Skeletal muscle tissue (tissue), 3 donors: ENCODE measurements at regions not wholly inside any gene's neighbourhood (a gene's known extent, or its start where the extent isn't known, plus 50 kb on each side); places are given as distances from the start of the nearest gene placed in this dataset.

ENCODE experiments used
- H3K27ac ChIP-seq: one replicate; pipeline ENCODE4 v1.7.0; 2013; ENCODE audit warnings: mild to moderate bottlenecking, low read depth, low read length, inconsistent platforms
- H3K27me3 ChIP-seq, 3 donors: one replicate each; pipeline ENCODE4 v1.7.0; 2013; ENCODE audit warnings: low read length in 3 of 3; ENCODE audit not compliant: control insufficient read depth in 3 of 3, insufficient read depth in 3 of 3
- H3K36me3 ChIP-seq, 3 donors: one replicate each; pipeline ENCODE4 v1.7.0; 2013; ENCODE audit warnings: low read length in 3 of 3; ENCODE audit not compliant: control insufficient read depth in 3 of 3, insufficient read depth in 3 of 3
- H3K4me1 ChIP-seq, 3 donors: one replicate each; pipeline ENCODE4 v1.7.0; 2013; ENCODE audit warnings: low read length in 3 of 3, mild to moderate bottlenecking in 3 of 3; ENCODE audit not compliant: control insufficient read depth in 3 of 3, insufficient read depth in 3 of 3
- H3K4me3 ChIP-seq, 3 donors: one replicate each; pipeline ENCODE4 v1.7.0; 2013; ENCODE audit warnings: low read length in 3 of 3
- H3K9ac ChIP-seq, 3 donors: one replicate each; pipeline ENCODE4 v1.7.0; 2013; ENCODE audit warnings: low read length in 3 of 3, mild to moderate bottlenecking in 3 of 3, moderate library complexity in 2 of 3, low read depth in 1 of 3
- H3K9me3 ChIP-seq, 3 donors: one replicate each; pipeline ENCODE4 v1.7.0; 2013; ENCODE audit warnings: low read length in 3 of 3; ENCODE audit not compliant: control insufficient read depth in 3 of 3
- donor health status: Osteomylitis.

DNA sequence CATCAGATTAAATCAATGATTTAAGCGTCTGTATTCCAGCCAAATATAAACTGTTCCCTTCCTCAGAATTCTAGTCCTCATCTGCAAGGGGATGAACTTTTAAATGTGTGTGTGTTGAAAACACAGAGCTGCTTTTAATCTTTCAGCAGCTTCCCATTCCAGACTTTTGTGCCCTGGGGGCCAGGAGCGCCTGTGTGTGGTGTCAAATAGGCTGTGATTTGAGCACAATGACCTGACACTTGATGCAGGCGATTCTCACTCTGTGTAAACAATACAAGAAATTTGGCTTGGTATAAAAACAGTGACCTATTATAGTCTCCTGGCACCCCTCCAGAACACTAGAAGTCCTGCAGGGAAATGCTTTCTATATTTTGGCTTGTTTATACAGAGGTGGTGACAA lies 274.6 kb upstream of the ROPN1 start:
- Histone ChIP-seq H3K4me3 (no peak overlapping the region), H3K4me1 (peaks cover 2 to 14% (median 5%) of the 10 kb centered on the region in 3 donors), H3K9me3 (no peaks in the 10 kb centered on the region), H3K9ac (no peak overlapping the region), H3K27ac (no peak overlapping the region), H3K27me3 (no peaks in the 10 kb centered on the region), H3K36me3 (no peaks in the 10 kb centered on the region)

- Histone ChIP-seq H3K4me1 (peaks cover 3 to 15% (median 5%) of the 10 kb centered on the region in 3 donors), H3K9ac (no peak overlapping the region), H3K4me3 (no peak overlapping the region), H3K36me3 (no peaks in the 10 kb centered on the region), H3K27me3 (no peaks in the 10 kb centered on the region), H3K9me3 (no peaks in the 10 kb centered on the region), H3K27ac (no peak overlapping the region)
These were observed 275.5 kb upstream of the ROPN1 start for GRCh38 chr3:124267406-124267805.

- Histone ChIP-seq H3K4me3 (no peak overlapping the region), H3K9me3 (no peaks in the 10 kb centered on the region), H3K4me1 (peaks cover 5 to 20% (median 8%) of the 10 kb centered on the region in 3 donors), H3K36me3 (no peaks in the 10 kb centered on the region), H3K27ac (no peak overlapping the region), H3K9ac (no peak overlapping the region), H3K27me3 (no peaks in the 10 kb centered on the region)
These were observed 276.4 kb upstream of the ROPN1 start for GRCh38 chr3:124268355-124268754.

DNA sequence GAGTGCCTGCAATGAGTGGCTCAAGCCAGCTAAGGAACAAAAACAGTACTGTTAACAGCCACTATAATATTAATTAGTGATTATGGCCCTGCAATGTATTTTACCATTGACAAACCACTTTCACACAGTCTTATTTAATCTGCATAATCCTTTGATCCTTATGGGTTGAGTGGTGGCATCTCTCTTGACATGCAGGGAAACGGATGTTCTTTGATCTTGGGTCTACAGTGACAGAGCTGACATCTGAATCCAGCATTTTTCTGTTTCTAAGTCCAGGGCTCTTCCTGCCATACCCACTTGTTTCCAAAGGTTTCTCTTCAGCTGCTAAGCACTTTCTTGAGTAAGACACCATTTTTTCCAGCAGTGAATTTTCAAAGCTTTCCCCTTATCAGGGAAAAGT lies 277.7 kb upstream of the ROPN1 start:
- Histone ChIP-seq H3K27me3 (no peaks in the 10 kb centered on the region), H3K4me1 (peaks cover 7 to 23% (median 15%) of the 10 kb centered on the region in 3 donors), H3K36me3 (no peaks in the 10 kb centered on the region)

DNA sequence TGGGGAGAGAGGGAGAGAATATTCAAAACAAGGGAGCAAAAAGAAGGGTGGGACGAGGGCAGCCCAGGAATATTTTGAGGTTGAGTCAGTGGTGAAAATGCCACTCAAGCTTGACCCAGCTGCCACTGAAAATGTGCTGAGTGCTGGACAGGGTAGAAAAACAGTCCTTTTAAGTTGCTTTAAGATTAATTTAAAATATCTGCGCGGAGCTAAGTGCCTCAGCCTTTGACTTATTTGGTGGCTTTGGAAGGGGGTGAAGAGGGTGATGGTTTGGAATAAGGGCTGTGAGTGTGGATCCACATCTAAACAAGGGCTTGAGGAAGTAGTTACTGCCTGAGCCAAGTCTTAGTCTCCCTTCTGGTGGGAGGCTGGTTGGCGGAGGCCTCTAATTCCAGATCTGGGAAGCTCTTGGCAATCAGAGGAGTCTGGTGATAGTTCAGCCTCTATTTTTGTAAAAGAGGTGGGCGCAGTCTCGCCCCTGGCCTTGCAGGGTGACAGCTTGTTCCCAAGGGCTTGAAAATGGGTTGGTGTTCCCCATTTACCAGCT lies 280.8 kb upstream of the ROPN1 start:
- Histone ChIP-seq H3K27ac (peak overlapping the region; percentile 13), H3K9me3 (no peaks in the 10 kb centered on the region)

More for the DNA sequence above, 277.7 kb upstream of the ROPN1 start:
- no peak overlapping the region for H3K4me3 ChIP-seq
- no peaks in the 10 kb centered on the region for H3K9me3 ChIP-seq
- H3K9ac ChIP-seq: no peak overlapping the region
- H3K27ac ChIP-seq: no peak overlapping the region

GRCh38 chr3:124273651-124274050 lies 281.7 kb upstream of the ROPN1 start:
- H3K27me3 ChIP-seq: no peaks in the 10 kb centered on the region
- H3K4me1 ChIP-seq: peaks cover 23 to 46% (median 40%) of the 10 kb centered on the region in 3 donors
- H3K4me3 ChIP-seq: no peak overlapping the region
- H3K27ac ChIP-seq: no peak overlapping the region
- H3K9me3 ChIP-seq: no peaks in the 10 kb centered on the region
- no peaks in the 10 kb centered on the region for H3K36me3 ChIP-seq
- no peak overlapping the region for H3K9ac ChIP-seq

More for the DNA sequence above, 280.8 kb upstream of the ROPN1 start:
- Histone ChIP-seq H3K4me1 (peaks cover 23 to 39% (median 36%) of the 10 kb centered on the region in 3 donors), H3K27me3 (no peaks in the 10 kb centered on the region), H3K36me3 (no peaks in the 10 kb centered on the region), H3K4me3 (no peak overlapping the region), H3K9ac (peak overlapping the region in 1 of 3 donors; percentile 8)

- H3K36me3 ChIP-seq: no peaks in the 10 kb centered on the region
- H3K27ac ChIP-seq: no peak overlapping the region
- no peak overlapping the region for H3K4me3 ChIP-seq
- no peaks in the 10 kb centered on the region for H3K9me3 ChIP-seq
- no peaks in the 10 kb centered on the region for H3K27me3 ChIP-seq
- H3K9ac ChIP-seq: no peak overlapping the region
- peaks cover 23 to 49% (median 40%) of the 10 kb centered on the region in 3 donors for H3K4me1 ChIP-seq
These were observed 282.1 kb upstream of the ROPN1 start for GRCh38 chr3:124274051-124274450.

- peak overlapping the region; percentile 18 for H3K27ac ChIP-seq
- no peaks in the 10 kb centered on the region for H3K36me3 ChIP-seq
- peaks cover 23 to 49% (median 42%) of the 10 kb centered on the region in 3 donors for H3K4me1 ChIP-seq
- no peak overlapping the region for H3K9ac ChIP-seq
- no peaks in the 10 kb centered on the region for H3K9me3 ChIP-seq
- H3K4me3 ChIP-seq: no peak overlapping the region
- H3K27me3 ChIP-seq: no peaks in the 10 kb centered on the region
These were observed 283.5 kb upstream of the ROPN1 start for GRCh38 chr3:124275412-124275811.

DNA sequence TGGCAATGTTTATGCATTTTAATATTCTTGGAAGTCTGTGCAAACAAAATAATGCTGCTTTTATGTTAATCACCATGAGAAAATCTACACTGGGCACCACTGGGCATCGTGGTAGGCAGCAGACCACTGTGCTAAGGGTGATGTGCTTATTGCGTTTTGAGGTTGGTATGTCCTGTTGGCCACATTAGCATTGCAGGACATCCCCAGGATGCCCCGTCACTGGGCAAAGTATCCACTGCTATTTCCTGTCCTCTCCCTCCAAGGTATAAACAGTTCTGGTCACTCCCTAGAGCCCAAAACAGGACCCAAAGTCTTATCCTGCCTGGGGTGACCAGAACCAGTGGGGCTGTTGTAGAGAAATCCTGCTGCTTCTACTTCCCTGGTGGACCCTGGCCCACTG lies 284.2 kb upstream of the ROPN1 start:
- Histone ChIP-seq H3K36me3 (no peaks in the 10 kb centered on the region), H3K27ac (peak overlapping the region; percentile 18), H3K4me3 (no peak overlapping the region), H3K27me3 (no peaks in the 10 kb centered on the region), H3K9me3 (no peaks in the 10 kb centered on the region), H3K9ac (peak overlapping the region in 1 of 3 donors; percentile 3), H3K4me1 (peaks cover 23 to 49% (median 41%) of the 10 kb centered on the region in 3 donors)

GRCh38 chr3:124276539-124277143 lies 284.7 kb upstream of the ROPN1 start:
- Histone ChIP-seq H3K4me1 (peaks cover 23 to 49% (median 43%) of the 10 kb centered on the region in 3 donors), H3K27me3 (no peaks in the 10 kb centered on the region), H3K4me3 (peak overlapping the region in 1 of 3 donors; percentile 43), H3K9ac (no peak overlapping the region), H3K27ac (peak overlapping the region; percentile 66), H3K36me3 (no peaks in the 10 kb centered on the region), H3K9me3 (no peaks in the 10 kb centered on the region)
